Astrocyte of the cerebellum (primary cell): ENCODE measurements at regions not wholly inside any gene's neighbourhood (a gene's known extent, or its start where the extent isn't known, plus 50 kb on each side); places are given as distances from the start of the nearest gene placed in this dataset.

Experiments used
- DNase-seq: peaks from one replicate; pipeline ENCODE4 v3.0.0-alpha.2; 2011; ENCODE audit warnings: low read depth
- H3K4me3 ChIP-seq: 2 replicates; pipeline ENCODE4 v1.5.1; 2011; ENCODE audit warnings: mild to moderate bottlenecking, low read depth, low read length, moderate library complexity
- CTCF ChIP-seq: IDR thresholded peaks from 2 replicates; pipeline ENCODE4 v1.5.1; 2012; ENCODE audit warnings: low read length, low read depth, moderate library complexity, mild to moderate bottlenecking; ENCODE audit errors: missing control alignments
- in situ Hi-C: cut with HindIII; loops from 2 replicates; pipeline ENCODE4 v1.10.0; 2017; ENCODE audit warnings: low sequenced_read_pairs

- in situ Hi-C loops: no loop called here
- no peak for DNase-seq
- TF ChIP-seq CTCF: no peak
- no peak overlapping the region for H3K4me3 ChIP-seq
Observed at GRCh38 chr3:81251096-81251495, 510.3 kb downstream of the GBE1 start.

GRCh38 chr3:81249540-81250029, 511.9 kb downstream of the GBE1 start:
- TF ChIP-seq CTCF: no peak
- no peak overlapping the region for H3K4me3 ChIP-seq
- DNase-seq: no peak
- in situ Hi-C loops: no loop called here

- no peak for TF ChIP-seq CTCF
- H3K4me3 ChIP-seq: no peak overlapping the region
- in situ Hi-C loops: no loop called here
- no peak for DNase-seq
Observed at GRCh38 chr3:81245501-81245900, 515.9 kb downstream of the GBE1 start.

- no peak for DNase-seq
- no peak overlapping the region for H3K4me3 ChIP-seq
- in situ Hi-C loops: no loop called here
- TF ChIP-seq CTCF: no peak
Observed at GRCh38 chr3:81245043-81245442, 516.4 kb downstream of the GBE1 start.

- no peak for DNase-seq
- H3K4me3 ChIP-seq: no peak overlapping the region
- no peak for TF ChIP-seq CTCF
- in situ Hi-C loops: no loop called here
Observed at GRCh38 chr3:81244231-81244630, 517.2 kb downstream of the GBE1 start.

- no peak overlapping the region for H3K4me3 ChIP-seq
- DNase-seq: no peak
- TF ChIP-seq CTCF: peak; percentile 47
- in situ Hi-C loops: no loop called here
Observed at GRCh38 chr3:81242871-81243270, 518.6 kb downstream of the GBE1 start.

GRCh38 chr3:81237181-81237580, 524.3 kb downstream of the GBE1 start:
- DNase-seq: no peak
- no peak for TF ChIP-seq CTCF
- in situ Hi-C loops: no loop called here
- no peak overlapping the region for H3K4me3 ChIP-seq
